Activated naive CD4-positive, alpha-beta T cell treated with anti-CD3 and anti-CD28 coated beads, Interleukin-2, amount 50 U/mL, for 16 hours (primary cell): ENCODE measurements at regions not wholly inside any gene's neighbourhood (a gene's known extent, or its start where the extent isn't known, plus 50 kb on each side); places are given as distances from the start of the nearest gene placed in this dataset.
"Not testable (repeated sequence)": the region's sequence is repeated elsewhere in the genome, so short reads cannot be mapped to it uniquely, and the experiment has no call there.

Experiments used
- DNase-seq: peaks from one replicate; pipeline ENCODE4 v3.0.0-alpha.2; 2020

DNA sequence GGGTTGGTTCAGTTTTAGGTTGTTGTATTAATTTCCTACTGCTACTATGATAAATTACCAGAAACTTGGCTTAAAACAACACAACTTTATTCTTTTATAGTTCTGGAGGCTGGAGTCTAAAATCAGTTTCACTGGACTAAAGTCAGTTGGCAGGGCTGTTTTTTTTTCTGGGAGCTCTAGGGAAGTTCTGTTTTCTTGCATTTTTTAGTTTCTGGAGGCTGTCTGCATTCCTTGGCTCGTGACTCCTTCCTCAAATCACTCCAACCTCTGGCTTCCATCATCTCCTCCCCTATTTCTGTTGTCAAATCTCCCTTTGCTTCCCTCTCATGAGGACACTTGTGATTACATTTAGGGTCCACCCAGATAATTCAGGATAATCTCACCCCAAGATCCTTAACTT lies 51.3 kb upstream of the SUB1 start:
- no peak for DNase-seq

GRCh38 chr5:32531885-32532520 lies 53.4 kb upstream of the SUB1 start:
- peak; percentile 43 for DNase-seq

GRCh38 chr5:32527321-32527720 lies 58.0 kb upstream of the SUB1 start:
- not testable (repeated sequence) for DNase-seq

DNA sequence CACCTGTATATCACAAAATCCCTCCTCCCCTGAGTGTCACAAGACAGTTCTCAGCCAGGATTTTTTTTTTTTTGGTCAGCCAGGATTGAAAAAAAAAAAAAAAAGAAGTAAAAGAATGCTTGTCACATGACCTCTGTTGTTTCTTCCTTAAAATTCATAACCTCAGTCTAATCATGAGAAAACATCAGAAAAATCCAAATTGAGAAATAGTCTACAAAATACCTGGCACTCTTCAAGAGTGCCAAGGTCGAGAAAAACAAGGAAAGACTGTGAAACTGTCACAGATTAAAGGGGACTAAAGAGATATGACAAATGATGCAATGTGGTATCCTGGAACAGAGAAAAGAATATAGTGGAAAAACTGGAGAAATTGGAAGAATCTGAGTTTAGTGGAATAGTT lies 58.5 kb upstream of the SUB1 start:
- DNase-seq: no peak

- no peak for DNase-seq
Measured at GRCh38 chr5:32523625-32524024, 61.7 kb upstream of the SUB1 start.

DNA sequence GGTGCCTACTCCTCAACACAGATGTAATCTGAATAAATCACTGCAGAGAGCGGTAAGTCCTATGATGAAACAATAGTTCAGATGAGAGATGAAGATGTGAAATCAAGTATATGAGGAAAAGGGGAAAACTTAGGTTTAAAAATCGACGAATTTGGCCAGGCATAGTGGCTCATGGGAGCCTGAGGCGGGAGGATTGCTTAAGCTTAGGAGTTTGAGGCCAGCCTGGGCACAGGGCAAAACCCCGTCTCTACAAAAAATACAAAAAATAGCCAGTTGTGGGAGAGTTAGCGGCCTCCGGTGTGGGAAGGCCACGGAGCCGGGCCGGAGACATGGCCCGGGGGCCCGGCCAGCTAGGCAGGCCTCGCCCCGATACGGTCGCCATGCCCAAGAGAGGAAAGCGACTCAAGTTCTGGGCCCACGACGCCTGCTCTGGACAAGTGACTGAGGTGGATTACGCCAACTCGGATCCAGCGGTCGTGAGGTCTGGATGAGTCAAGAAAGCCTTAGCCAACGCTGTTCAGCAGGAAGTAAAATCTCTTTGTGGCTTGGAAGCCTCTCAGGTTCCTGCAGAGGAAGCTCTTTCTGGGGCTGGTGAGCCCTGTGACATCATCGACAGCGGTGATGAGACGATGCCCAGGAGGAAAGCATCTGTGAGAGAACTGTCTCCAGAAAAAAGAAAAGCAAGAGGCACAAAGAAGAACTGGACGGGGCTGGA lies 62.8 kb upstream of the SUB1 start:
- no peak for DNase-seq

DNA sequence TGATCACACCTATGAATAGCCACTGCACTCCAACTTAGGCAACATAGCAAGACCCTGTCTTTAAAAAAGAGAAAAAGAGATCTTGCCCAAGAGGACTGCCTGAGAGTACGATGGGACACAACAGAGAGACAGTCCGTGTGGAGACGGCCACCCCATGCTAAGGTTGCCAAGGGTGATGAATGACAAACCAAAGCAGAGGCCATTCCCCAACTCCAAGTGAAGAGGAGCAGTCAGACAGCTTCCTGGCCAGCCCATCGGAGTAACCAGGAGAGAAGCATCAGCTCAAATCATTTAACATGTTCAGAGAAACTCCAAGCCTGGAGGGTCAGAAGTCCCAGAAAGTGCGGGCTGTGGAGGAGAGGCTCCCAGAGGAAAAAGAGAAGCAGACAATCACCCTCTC lies 63.9 kb upstream of the SUB1 start:
- DNase-seq: no peak

- DNase-seq: no peak
Measured at GRCh38 chr5:32520972-32521371, 64.4 kb upstream of the SUB1 start.

DNA sequence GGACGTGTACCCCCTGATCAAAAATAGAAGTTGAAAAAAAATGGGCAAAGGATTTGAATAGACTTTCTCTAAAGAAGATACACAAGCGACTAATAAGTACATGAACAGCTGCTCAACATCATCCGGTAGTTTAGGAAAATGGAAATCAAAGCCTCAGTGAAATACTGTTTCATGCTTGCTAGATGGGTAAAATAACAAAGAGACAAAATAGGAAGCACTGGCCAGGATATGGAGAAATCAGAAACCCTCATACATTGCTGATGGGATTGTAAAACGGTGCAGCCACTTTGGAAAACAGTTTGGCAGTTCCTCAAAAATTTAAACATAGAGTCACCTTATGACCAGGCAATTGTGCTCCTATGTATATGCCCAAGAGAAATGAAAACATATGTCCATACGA lies 65.0 kb upstream of the SUB1 start:
- DNase-seq: no peak

GRCh38 chr5:32519508-32519907 lies 65.8 kb upstream of the SUB1 start:
- no peak for DNase-seq

DNA sequence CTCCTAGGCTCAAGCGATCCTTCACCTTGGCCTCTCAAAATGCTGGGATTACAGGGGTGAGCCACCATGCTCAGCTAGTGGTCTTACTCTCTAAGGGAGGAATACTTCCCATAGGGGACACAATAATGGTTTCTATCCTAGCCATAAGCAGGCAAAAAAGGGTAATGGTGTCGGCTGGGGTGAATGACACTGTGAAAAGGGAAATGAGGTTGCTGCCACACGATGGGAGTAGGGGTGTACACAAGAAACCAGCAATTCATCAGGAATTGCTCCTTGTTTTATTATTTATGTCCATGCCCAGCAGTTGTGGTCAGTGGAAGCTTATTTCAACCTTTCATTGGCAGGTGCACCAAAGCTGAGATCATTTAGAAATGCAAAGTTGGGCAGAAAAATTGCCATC lies 70.3 kb upstream of the ZFR start:
- no peak for DNase-seq

DNA sequence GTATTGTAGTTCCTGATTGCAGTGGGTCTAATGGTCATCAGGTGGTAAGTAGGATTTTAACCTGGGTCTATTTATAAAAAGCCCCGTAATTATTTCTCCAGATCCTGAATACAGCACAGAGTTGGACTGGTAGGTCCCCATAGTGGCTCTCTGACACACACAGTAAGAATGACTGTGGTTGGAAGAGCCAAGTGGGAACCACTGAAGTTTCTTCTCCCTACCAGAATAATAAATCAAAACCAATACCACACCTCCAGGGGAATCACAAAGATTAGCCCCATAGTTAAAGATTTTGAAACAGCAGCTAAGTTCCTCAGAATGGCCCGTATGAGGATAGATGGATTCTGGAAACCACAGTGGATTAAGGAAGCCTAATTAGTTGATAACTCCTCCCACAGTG lies 68.4 kb upstream of the ZFR start:
- no peak for DNase-seq

GRCh38 chr5:32511776-32512374 lies 67.3 kb upstream of the ZFR start:
- DNase-seq: no peak

GRCh38 chr5:32510860-32511259 lies 66.3 kb upstream of the ZFR start:
- no peak for DNase-seq

- DNase-seq: no peak
Measured at GRCh38 chr5:32508806-32509805, 64.6 kb upstream of the ZFR start.

DNA sequence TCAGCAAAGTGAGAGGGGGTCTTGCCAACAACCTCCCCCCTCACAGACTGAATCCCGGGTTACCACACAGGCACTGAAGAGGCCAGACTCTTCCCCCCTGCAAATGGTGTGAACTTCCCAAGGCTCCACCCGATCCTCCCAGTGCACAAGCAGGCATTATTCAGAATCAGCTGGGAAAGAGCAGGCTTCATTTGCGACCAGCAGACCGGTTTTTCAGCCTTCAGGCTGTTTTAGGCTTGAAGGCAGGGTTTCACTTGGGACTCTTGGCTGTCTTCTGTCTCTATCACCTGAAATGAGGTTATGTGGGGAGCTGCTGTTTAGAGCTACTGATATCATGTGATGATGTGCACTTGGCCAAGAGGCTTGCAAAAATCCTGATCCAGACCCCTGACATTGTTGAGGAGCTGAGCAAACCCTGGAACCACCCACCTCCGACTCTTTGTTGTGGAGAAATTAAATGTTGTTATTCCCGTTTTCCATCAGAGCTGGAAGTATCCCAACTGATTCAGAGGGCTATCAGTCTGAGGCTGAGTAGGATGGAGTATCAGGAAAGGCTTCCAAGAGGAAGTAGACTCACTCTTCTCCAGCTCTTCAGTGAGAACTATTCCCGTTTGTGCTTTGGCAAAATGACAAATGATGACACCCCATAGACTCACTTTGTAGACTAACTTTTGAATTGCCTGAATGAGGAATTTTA lies 63.3 kb upstream of the ZFR start:
- DNase-seq: no peak

- DNase-seq: no peak
Measured at GRCh38 chr5:32506799-32507198, 62.3 kb upstream of the ZFR start.

DNA sequence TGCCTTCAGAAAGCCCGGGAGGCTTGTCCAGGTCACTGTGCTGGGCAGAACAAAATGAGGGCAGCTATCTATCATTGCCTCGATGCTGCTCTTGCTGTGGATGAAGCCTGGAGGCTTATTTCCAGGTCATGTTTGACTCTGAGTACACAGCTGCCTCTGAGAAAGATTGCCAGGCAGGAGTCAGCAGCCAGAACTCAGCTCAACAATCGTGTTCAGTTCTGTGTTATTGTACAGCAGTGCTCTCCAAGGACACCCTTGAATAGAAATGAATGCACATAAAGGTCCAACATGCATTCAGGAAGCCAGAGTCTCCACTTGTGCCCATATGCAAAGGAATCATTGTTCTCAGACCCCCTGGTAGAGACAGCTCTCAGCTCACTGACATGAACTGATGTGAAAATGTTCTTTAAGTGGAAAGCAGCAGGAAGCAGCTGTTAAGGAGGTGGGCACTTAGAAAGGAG lies 61.7 kb upstream of the ZFR start:
- DNase-seq: no peak

GRCh38 chr5:32505756-32506155 lies 61.2 kb upstream of the ZFR start:
- DNase-seq: no peak

- no peak for DNase-seq
Measured at GRCh38 chr5:32504989-32505596, 60.6 kb upstream of the ZFR start.

- DNase-seq: no peak
Measured at GRCh38 chr5:32504329-32504988, 59.9 kb upstream of the ZFR start.

GRCh38 chr5:32503261-32503660 lies 58.7 kb upstream of the ZFR start:
- no peak for DNase-seq
